PC-3 (cell line): ENCODE measurements at regions not wholly inside any gene's neighbourhood (a gene's known extent, or its start where the extent isn't known, plus 50 kb on each side); places are given as distances from the start of the nearest gene placed in this dataset.

Experiments
- EZH2 ChIP-seq: fragments of 300-600 bp; sonication (generic); IDR thresholded peaks from one replicate; pipeline ENCODE4 v1.6.1; 2017; ENCODE audit warnings: antibody characterized with exemption, mild to moderate bottlenecking, low read length; ENCODE audit not compliant: unreplicated experiment
- TF ChIP-seq, protein P1 (sequence below): fragments of 300-600 bp; sonication (generic); conservative IDR thresholded peaks from 2 replicates; pipeline ENCODE4 v1.5.1; 2017; ENCODE audit warnings: antibody characterized with exemption, low read depth, mild to moderate bottlenecking, low read length

DNA sequence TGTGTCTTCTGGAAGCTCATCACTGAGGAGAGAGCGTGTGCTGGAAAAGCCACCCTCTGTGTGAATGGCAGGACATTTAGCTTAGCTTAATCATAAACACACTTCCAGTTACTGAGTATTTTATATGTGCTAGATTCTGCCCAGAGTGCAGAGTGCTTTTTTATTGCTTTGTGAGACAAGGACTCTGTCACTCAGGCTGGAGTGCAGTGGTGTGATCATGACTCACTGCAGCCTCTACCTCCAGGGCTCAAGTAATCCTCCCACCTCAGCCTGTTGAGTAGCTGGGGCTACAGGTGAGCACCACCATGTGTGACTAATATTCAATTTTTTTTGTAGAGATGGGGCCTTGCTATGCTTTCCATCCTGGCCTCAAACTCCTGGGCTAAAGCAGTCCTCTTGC, 61.4 kb upstream of the IRX3 start:
- TF ChIP-seq, protein P1, sequence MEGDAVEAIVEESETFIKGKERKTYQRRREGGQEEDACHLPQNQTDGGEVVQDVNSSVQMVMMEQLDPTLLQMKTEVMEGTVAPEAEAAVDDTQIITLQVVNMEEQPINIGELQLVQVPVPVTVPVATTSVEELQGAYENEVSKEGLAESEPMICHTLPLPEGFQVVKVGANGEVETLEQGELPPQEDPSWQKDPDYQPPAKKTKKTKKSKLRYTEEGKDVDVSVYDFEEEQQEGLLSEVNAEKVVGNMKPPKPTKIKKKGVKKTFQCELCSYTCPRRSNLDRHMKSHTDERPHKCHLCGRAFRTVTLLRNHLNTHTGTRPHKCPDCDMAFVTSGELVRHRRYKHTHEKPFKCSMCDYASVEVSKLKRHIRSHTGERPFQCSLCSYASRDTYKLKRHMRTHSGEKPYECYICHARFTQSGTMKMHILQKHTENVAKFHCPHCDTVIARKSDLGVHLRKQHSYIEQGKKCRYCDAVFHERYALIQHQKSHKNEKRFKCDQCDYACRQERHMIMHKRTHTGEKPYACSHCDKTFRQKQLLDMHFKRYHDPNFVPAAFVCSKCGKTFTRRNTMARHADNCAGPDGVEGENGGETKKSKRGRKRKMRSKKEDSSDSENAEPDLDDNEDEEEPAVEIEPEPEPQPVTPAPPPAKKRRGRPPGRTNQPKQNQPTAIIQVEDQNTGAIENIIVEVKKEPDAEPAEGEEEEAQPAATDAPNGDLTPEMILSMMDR, result no peak
- TF ChIP-seq EZH2, result no peak
